Suprapubic skin (tissue), 4 donors: ENCODE measurements at regions not wholly inside any gene's neighbourhood (a gene's known extent, or its start where the extent isn't known, plus 50 kb on each side); places are given as distances from the start of the nearest gene placed in this dataset.

ENCODE experiments used
- DNase-seq, 2 donors: peaks; one replicate each; pipeline ENCODE4 v3.0.0-alpha.2; 2019; ENCODE audit warnings: low spot score in 2 of 2
- H3K27ac ChIP-seq: fragments of 200-600 bp; sonication (generic); one replicate; pipeline ENCODE4 v1.5.1; 2019
- H3K27me3 ChIP-seq: fragments of 200-600 bp; sonication (generic); one replicate; pipeline ENCODE4 v1.5.1; 2019
- H3K36me3 ChIP-seq: fragments of 200-600 bp; sonication (generic); one replicate; pipeline ENCODE4 v1.5.1; 2019
- H3K4me1 ChIP-seq: fragments of 200-600 bp; sonication (generic); one replicate; pipeline ENCODE4 v1.5.1; 2019
- H3K4me3 ChIP-seq: fragments of 200-600 bp; sonication (generic); one replicate; pipeline ENCODE4 v1.5.1; 2019; ENCODE audit warnings: mild to moderate bottlenecking
- H3K9me3 ChIP-seq: fragments of 200-600 bp; sonication (generic); one replicate; pipeline ENCODE4 v1.5.1; 2019
- CTCF ChIP-seq, 2 donors: fragments of 200-600 bp in 1 of 2; fragments of 450-650 bp in 1 of 2; sonication (generic) in 1 of 2; IDR thresholded peaks; one replicate each; pipeline ENCODE4 v1.5.1; 2016 to 2019; ENCODE audit warnings: antibody characterized with exemption in 2 of 2, mild to moderate bottlenecking in 1 of 2, moderate library complexity in 1 of 2
- EP300 ChIP-seq: sonication (generic); formaldehyde crosslinking; IDR thresholded peaks from one replicate; pipeline ENCODE4 v1.6.1; 2017; ENCODE audit warnings: antibody characterized with exemption
- POLR2A ChIP-seq, 2 donors: fragments of 450-650 bp; IDR thresholded peaks; one replicate each; pipeline ENCODE4 v1.6.1; 2017; ENCODE audit warnings: antibody characterized with exemption in 2 of 2, mild to moderate bottlenecking in 2 of 2, moderate library complexity in 2 of 2
- POLR2AphosphoS5 ChIP-seq, 3 donors: sonication (generic); formaldehyde crosslinking; IDR thresholded peaks; one replicate each; pipeline ENCODE4 v1.6.1; 2017; ENCODE audit warnings: antibody characterized with exemption in 3 of 3
- WGBS: methylation state at CpG from one replicate; pipeline ENCODE4 v1.1.5; 2018; 5-methylcytosine and 5-hydroxymethylcytosine counted together

GRCh38 chr1:59014827-59015226 is 231.0 kb upstream of the JUN start:
- no peak for DNase-seq

GRCh38 chr1:59015708-59016107 is 231.9 kb upstream of the JUN start:
- Histone ChIP-seq H3K4me3 (no peak overlapping the region), H3K36me3 (no peaks in the 10 kb centered on the region), H3K27ac (no peak overlapping the region), H3K9me3 (no peaks in the 10 kb centered on the region), H3K4me1 (peaks cover 40% of the 10 kb centered on the region), H3K27me3 (no peaks in the 10 kb centered on the region)
- no peak for DNase-seq
- TF ChIP-seq POLR2A (IDR thresholded peaks at IDR 0.05): no peak
- TF ChIP-seq EP300: no peak
- no peak for TF ChIP-seq CTCF (IDR thresholded peaks at IDR 0.05)
- no peak for TF ChIP-seq POLR2AphosphoS5 (IDR thresholded peaks at IDR 0.05)
- 39% methylated on average over 3 of the region's 4 CpGs for WGBS

More at GRCh38 chr1:59014827-59015226, 231.0 kb upstream of the JUN start:
- Histone ChIP-seq H3K27ac (no peak overlapping the region), H3K4me3 (no peak overlapping the region), H3K9me3 (no peaks in the 10 kb centered on the region), H3K27me3 (no peaks in the 10 kb centered on the region), H3K36me3 (no peaks in the 10 kb centered on the region), H3K4me1 (peaks cover 40% of the 10 kb centered on the region)
- TF ChIP-seq CTCF (IDR thresholded peaks at IDR 0.05): no peak
- no peak for TF ChIP-seq POLR2A (IDR thresholded peaks at IDR 0.05)
- TF ChIP-seq POLR2AphosphoS5 (IDR thresholded peaks at IDR 0.05): no peak
- TF ChIP-seq EP300: no peak
- WGBS: 100% methylated on average over 2 of the region's 2 CpGs

GRCh38 chr1:59016390-59016789 is 232.5 kb upstream of the JUN start:
- Histone ChIP-seq H3K9me3 (no peaks in the 10 kb centered on the region), H3K36me3 (no peaks in the 10 kb centered on the region), H3K27me3 (no peaks in the 10 kb centered on the region), H3K4me3 (no peak overlapping the region), H3K4me1 (peaks cover 40% of the 10 kb centered on the region), H3K27ac (no peak overlapping the region)
- no peak for TF ChIP-seq CTCF (IDR thresholded peaks at IDR 0.05)
- no peak for TF ChIP-seq EP300
- WGBS: 96% methylated on average over 2 of the region's 2 CpGs
- no peak for DNase-seq

GRCh38 chr1:59017501-59018231 is 233.8 kb upstream of the JUN start:
- H3K36me3 ChIP-seq: no peaks in the 10 kb centered on the region
- no peak overlapping the region for H3K27ac ChIP-seq
- H3K27me3 ChIP-seq: no peaks in the 10 kb centered on the region
- 91% methylated on average over 8 of the region's 8 CpGs for WGBS
- no peak overlapping the region for H3K4me3 ChIP-seq
- TF ChIP-seq CTCF (IDR thresholded peaks at IDR 0.05): no peak
- no peak for TF ChIP-seq POLR2AphosphoS5 (IDR thresholded peaks at IDR 0.05)
- TF ChIP-seq POLR2A (IDR thresholded peaks at IDR 0.05): no peak
- no peak for TF ChIP-seq EP300
- no peak for DNase-seq
- H3K9me3 ChIP-seq: no peaks in the 10 kb centered on the region
- peaks cover 36% of the 10 kb centered on the region for H3K4me1 ChIP-seq

- 87% methylated on average over 6 of the region's 6 CpGs for WGBS
- Histone ChIP-seq H3K27me3 (no peaks in the 10 kb centered on the region), H3K4me1 (peaks cover 28% of the 10 kb centered on the region), H3K4me3 (no peak overlapping the region), H3K36me3 (no peaks in the 10 kb centered on the region), H3K27ac (no peak overlapping the region), H3K9me3 (no peaks in the 10 kb centered on the region)
- TF ChIP-seq POLR2AphosphoS5 (IDR thresholded peaks at IDR 0.05): no peak
- TF ChIP-seq EP300: no peak
- no peak for TF ChIP-seq POLR2A (IDR thresholded peaks at IDR 0.05)
- TF ChIP-seq CTCF (IDR thresholded peaks at IDR 0.05): no peak
- no peak for DNase-seq
These were observed 234.6 kb upstream of the JUN start for GRCh38 chr1:59018446-59018845.
